Stomach (tissue), 8 donors: ENCODE measurements at regions not wholly inside any gene's neighbourhood (a gene's known extent, or its start where the extent isn't known, plus 50 kb on each side); places are given as distances from the start of the nearest gene placed in this dataset.

ENCODE experiments used
- DNase-seq, 2 donors: peaks; one replicate each; pipeline versions ENCODE4 v3.0.0 to v3.0.0-alpha.2; 2013 to 2019
- H3K27ac ChIP-seq, 5 donors: fragments of 200-600 bp in 4 of 5; sonication (generic) in 4 of 5; one replicate each; pipeline ENCODE4 v1.5.1; 2013 to 2019; ENCODE audit warnings: mild to moderate bottlenecking in 1 of 5, moderate library complexity in 1 of 5
- H3K27me3 ChIP-seq, 3 donors: fragments of 200-600 bp; sonication (generic); one replicate each; pipeline ENCODE4 v1.5.1; 2017 to 2019; ENCODE audit warnings: mixed run types in 1 of 3
- H3K36me3 ChIP-seq, 4 donors: fragments of 200-600 bp; sonication (generic); 1 replicate in 3 of 4; 2 replicates in 1 of 4; pipeline ENCODE4 v1.5.1; 2016 to 2019
- H3K4me1 ChIP-seq, 4 donors: fragments of 200-600 bp; sonication (generic); one replicate each; pipeline ENCODE4 v1.5.1; 2016 to 2019
- H3K4me3 ChIP-seq, 4 donors: fragments of 200-600 bp; sonication (generic) in 3 of 4; one replicate each; pipeline ENCODE4 v1.5.1; 2016 to 2019; ENCODE audit warnings: mild to moderate bottlenecking in 1 of 4
- H3K9me3 ChIP-seq, 4 donors: fragments of 200-600 bp; sonication (generic); one replicate each; pipeline ENCODE4 v1.5.1; 2016 to 2019
- EP300 ChIP-seq: sonication (generic); formaldehyde crosslinking; IDR thresholded peaks from one replicate; pipeline ENCODE4 v1.6.1; 2017; ENCODE audit warnings: antibody characterized with exemption
- POLR2A ChIP-seq, 4 donors: fragments of 450-650 bp; IDR thresholded peaks; one replicate each; pipeline ENCODE4 v1.6.1; 2016; ENCODE audit warnings: antibody characterized with exemption in 4 of 4, control low read depth in 2 of 4, mild to moderate bottlenecking in 1 of 4, moderate library complexity in 1 of 4
- POLR2AphosphoS5 ChIP-seq, 3 donors: sonication (generic); formaldehyde crosslinking; IDR thresholded peaks; one replicate each; pipeline ENCODE4 v1.6.1; 2016; ENCODE audit warnings: antibody characterized with exemption in 3 of 3
- WGBS, 5 donors: extraction: QIAGEN DNeasy Blood & Tissue Kit in 3 of 5; methylation state at CpG; one replicate each; pipeline versions ENCODE4 v1.1.5 to v1.1.7; 2013 to 2018; 5-methylcytosine and 5-hydroxymethylcytosine counted together
- intact Hi-C: fragments of 100-400 bp; cut with DNase I; formaldehyde crosslinking; loops from one replicate; pipeline ENCODE4 v1.15.1; 2023; ENCODE audit warnings: low total_unique reads
- TF ChIP-seq, protein P1 (sequence below), 7 experiments: fragments of 450-650 bp in 4 of 7; fragments of 200-600 bp in 3 of 7; sonication (generic) in 3 of 7; IDR thresholded peaks; one replicate each; pipeline ENCODE4 v1.5.1; 2016 to 2019; ENCODE audit warnings: antibody characterized with exemption in 7 of 7, control low read depth in 2 of 7, mild to moderate bottlenecking in 1 of 7
- donor health status: healthy with polysubstance abuse.
- donor health status: Bipolar disorder and iron deficiency.
- donor health status: healthy.

- DNase-seq: no peak
- H3K4me1 ChIP-seq: no peaks in the 10 kb centered on the region
- TF ChIP-seq POLR2AphosphoS5 (IDR thresholded peaks at IDR 0.05) (no peak), POLR2A (IDR thresholded peaks at IDR 0.05) (no peak), EP300 (no peak)
- TF ChIP-seq, protein P1, sequence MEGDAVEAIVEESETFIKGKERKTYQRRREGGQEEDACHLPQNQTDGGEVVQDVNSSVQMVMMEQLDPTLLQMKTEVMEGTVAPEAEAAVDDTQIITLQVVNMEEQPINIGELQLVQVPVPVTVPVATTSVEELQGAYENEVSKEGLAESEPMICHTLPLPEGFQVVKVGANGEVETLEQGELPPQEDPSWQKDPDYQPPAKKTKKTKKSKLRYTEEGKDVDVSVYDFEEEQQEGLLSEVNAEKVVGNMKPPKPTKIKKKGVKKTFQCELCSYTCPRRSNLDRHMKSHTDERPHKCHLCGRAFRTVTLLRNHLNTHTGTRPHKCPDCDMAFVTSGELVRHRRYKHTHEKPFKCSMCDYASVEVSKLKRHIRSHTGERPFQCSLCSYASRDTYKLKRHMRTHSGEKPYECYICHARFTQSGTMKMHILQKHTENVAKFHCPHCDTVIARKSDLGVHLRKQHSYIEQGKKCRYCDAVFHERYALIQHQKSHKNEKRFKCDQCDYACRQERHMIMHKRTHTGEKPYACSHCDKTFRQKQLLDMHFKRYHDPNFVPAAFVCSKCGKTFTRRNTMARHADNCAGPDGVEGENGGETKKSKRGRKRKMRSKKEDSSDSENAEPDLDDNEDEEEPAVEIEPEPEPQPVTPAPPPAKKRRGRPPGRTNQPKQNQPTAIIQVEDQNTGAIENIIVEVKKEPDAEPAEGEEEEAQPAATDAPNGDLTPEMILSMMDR (IDR thresholded peaks at IDR 0.05): no peak
- intact Hi-C loops: no loop called here
- H3K36me3 ChIP-seq: no peaks in the 10 kb centered on the region
- 56 to 72% (median 71%) methylated on average over 5 of the region's 5 CpGs for WGBS, 5 donors
- H3K27ac ChIP-seq: no peak overlapping the region
- no peak overlapping the region for H3K4me3 ChIP-seq
- no peaks in the 10 kb centered on the region for H3K9me3 ChIP-seq
- no peaks in the 10 kb centered on the region for H3K27me3 ChIP-seq
These were observed 150.5 kb downstream of the ARSF start for GRCh38 chrX:3191796-3192195.

DNA sequence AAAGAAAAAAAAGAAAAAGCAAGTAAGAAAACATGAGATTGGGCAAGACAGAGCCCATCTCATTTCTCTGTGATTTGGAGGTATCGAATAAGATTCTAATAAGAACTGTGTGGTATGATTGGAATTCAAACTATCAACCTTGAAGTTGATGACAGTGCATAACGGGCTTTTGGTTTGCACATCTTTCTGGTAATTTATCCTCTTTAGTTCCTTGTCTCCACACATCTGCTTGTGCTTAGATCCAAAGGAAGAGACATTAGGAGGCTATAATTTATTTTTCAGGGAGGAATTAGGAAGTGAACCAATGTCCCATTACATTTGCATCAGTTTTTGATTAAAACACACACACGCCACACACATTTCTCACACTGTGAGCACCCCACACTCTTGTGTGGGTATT is 149.9 kb downstream of the ARSF start:
- no peaks in the 10 kb centered on the region for H3K4me1 ChIP-seq
- H3K9me3 ChIP-seq: no peaks in the 10 kb centered on the region
- H3K27ac ChIP-seq: no peak overlapping the region
- WGBS, 5 donors: 69 to 92% (median 78%) methylated on average over 3 of the region's 3 CpGs
- H3K36me3 ChIP-seq: no peaks in the 10 kb centered on the region
- intact Hi-C loops: no loop called here
- no peak for TF ChIP-seq POLR2A (IDR thresholded peaks at IDR 0.05)
- no peak for TF ChIP-seq EP300
- TF ChIP-seq POLR2AphosphoS5 (IDR thresholded peaks at IDR 0.05): no peak
- TF ChIP-seq, protein P1 (IDR thresholded peaks at IDR 0.05): no peak
- H3K4me3 ChIP-seq: no peak overlapping the region
- H3K27me3 ChIP-seq: no peaks in the 10 kb centered on the region
- DNase-seq: no peak

- no peaks in the 10 kb centered on the region for H3K27me3 ChIP-seq
- peaks cover 0 to 14% (median 0%) of the 10 kb centered on the region in 4 donors for H3K4me1 ChIP-seq
- TF ChIP-seq POLR2AphosphoS5 (IDR thresholded peaks at IDR 0.05): peak in 1 of 3 donors; percentile 27
- TF ChIP-seq, protein P1 (IDR thresholded peaks at IDR 0.05): no peak
- peak overlapping the region in 4 of 5 donors; percentile 7 to 67 (median 46) for H3K27ac ChIP-seq
- WGBS, 5 donors: 30 to 56% (median 44%) methylated on average over 5 of the region's 5 CpGs
- H3K9me3 ChIP-seq: no peaks in the 10 kb centered on the region
- intact Hi-C loops: no loop called here
- H3K4me3 ChIP-seq: no peak overlapping the region
- peak in 1 of 2 donors; percentile 50 for DNase-seq
- no peaks in the 10 kb centered on the region for H3K36me3 ChIP-seq
These were observed 143.1 kb downstream of the ARSF start for GRCh38 chrX:3184176-3184930.

GRCh38 chrX:3181846-3182245 is 140.6 kb downstream of the ARSF start:
- H3K9me3 ChIP-seq: no peaks in the 10 kb centered on the region
- H3K4me1 ChIP-seq: peaks cover 0 to 14% (median 0%) of the 10 kb centered on the region in 4 donors
- no peaks in the 10 kb centered on the region for H3K27me3 ChIP-seq
- intact Hi-C loops: no loop called here
- no peak overlapping the region for H3K4me3 ChIP-seq
- no peak for TF ChIP-seq POLR2A (IDR thresholded peaks at IDR 0.05)
- TF ChIP-seq POLR2AphosphoS5 (IDR thresholded peaks at IDR 0.05): no peak
- TF ChIP-seq, protein P1 (IDR thresholded peaks at IDR 0.05): no peak
- no peak for TF ChIP-seq EP300
- H3K27ac ChIP-seq: no peak overlapping the region
- no peaks in the 10 kb centered on the region for H3K36me3 ChIP-seq
- DNase-seq: no peak
- 56 to 75% (median 69%) methylated on average over 1 of the region's 1 CpG for WGBS, 5 donors
